H9 (cell line): ENCODE measurements at regions not wholly inside any gene's neighbourhood (a gene's known extent, or its start where the extent isn't known, plus 50 kb on each side); places are given as distances from the start of the nearest gene placed in this dataset.

ENCODE experiments used
- DNase-seq: peaks from one replicate; pipeline ENCODE4 v3.0.0-alpha.2; 2017
- H2AFZ ChIP-seq: one replicate; pipeline ENCODE4 v1.6.1; 2013; ENCODE audit warnings: mild to moderate bottlenecking, low read length, control low read depth, moderate library complexity
- H2AK5ac ChIP-seq: 2 replicates; pipeline ENCODE4 v1.6.1; 2013; ENCODE audit warnings: low read length, control low read depth, mixed read lengths; ENCODE audit not compliant: insufficient read length
- H2BK120ac ChIP-seq: one replicate; pipeline ENCODE4 v1.6.1; 2013; ENCODE audit warnings: low read depth, mild to moderate bottlenecking, low read length, control low read depth, inconsistent platforms; ENCODE audit not compliant: poor library complexity, severe bottlenecking
- H2BK12ac ChIP-seq: 2 replicates; pipeline ENCODE4 v1.6.1; 2013; ENCODE audit warnings: low read length, control low read depth, mixed read lengths, low read depth; ENCODE audit not compliant: insufficient read length
- H2BK15ac ChIP-seq: 2 replicates; pipeline ENCODE4 v1.6.1; 2013; ENCODE audit warnings: low read depth, low read length, control low read depth
- H2BK20ac ChIP-seq: one replicate; pipeline ENCODE4 v1.6.1; 2013; ENCODE audit warnings: low read depth, mild to moderate bottlenecking, low read length, control low read depth, inconsistent platforms; ENCODE audit not compliant: poor library complexity, severe bottlenecking
- H2BK5ac ChIP-seq: 2 replicates; pipeline ENCODE4 v1.6.1; 2013; ENCODE audit warnings: low read length, control low read depth, mixed read lengths; ENCODE audit not compliant: insufficient read length
- H3K14ac ChIP-seq: 2 replicates; pipeline ENCODE4 v1.6.1; 2013; ENCODE audit warnings: low read length, control low read depth; ENCODE audit not compliant: insufficient read depth
- H3K18ac ChIP-seq: 2 replicates; pipeline ENCODE4 v1.6.1; 2013; ENCODE audit warnings: low read depth, mild to moderate bottlenecking, mixed read lengths, low read length, control low read depth; ENCODE audit not compliant: insufficient read length
- H3K23ac ChIP-seq: 2 replicates; pipeline ENCODE4 v1.6.1; 2013; ENCODE audit warnings: low read length, control low read depth, mixed read lengths, low read depth; ENCODE audit not compliant: insufficient read length
- H3K23me2 ChIP-seq: 2 replicates; pipeline ENCODE4 v1.6.1; 2013; ENCODE audit warnings: low read depth, mild to moderate bottlenecking, mixed read lengths, low read length, control low read depth; ENCODE audit not compliant: insufficient read length, poor library complexity, severe bottlenecking
- H3K27ac ChIP-seq: 2 replicates; pipeline ENCODE4 v1.5.1; 2013; ENCODE audit warnings: low read length, control low read depth, mixed read lengths, low read depth; ENCODE audit not compliant: insufficient read length
- H3K27me3 ChIP-seq: 2 replicates; pipeline ENCODE4 v1.6.1; 2013; ENCODE audit warnings: low read length, control low read depth, inconsistent platforms; ENCODE audit not compliant: insufficient read depth
- H3K4ac ChIP-seq: 2 replicates; pipeline ENCODE4 v1.6.1; 2013; ENCODE audit warnings: low read depth, mild to moderate bottlenecking, control low read depth, inconsistent platforms, low read length, moderate library complexity
- H3K4me1 ChIP-seq: 2 replicates; pipeline ENCODE4 v1.6.1; 2013; ENCODE audit warnings: low read length, control low read depth, inconsistent platforms; ENCODE audit not compliant: insufficient read depth
- H3K4me2 ChIP-seq: 2 replicates; pipeline ENCODE4 v1.6.1; 2013; ENCODE audit warnings: low read length, control low read depth, mixed read lengths; ENCODE audit not compliant: insufficient read length, insufficient read depth
- H3K56ac ChIP-seq: 2 replicates; pipeline ENCODE4 v1.6.1; 2013; ENCODE audit warnings: low read depth, mild to moderate bottlenecking, mixed read lengths, low read length, control low read depth; ENCODE audit not compliant: insufficient read length
- H3K79me1 ChIP-seq: 2 replicates; pipeline ENCODE4 v1.6.1; 2013; ENCODE audit warnings: low read depth, mild to moderate bottlenecking, moderate library complexity, low read length, control low read depth, inconsistent platforms; ENCODE audit not compliant: insufficient read depth, poor library complexity, severe bottlenecking
- H3K79me2 ChIP-seq: 2 replicates; pipeline ENCODE4 v1.6.1; 2013; ENCODE audit warnings: low read length, control low read depth, inconsistent platforms; ENCODE audit not compliant: insufficient read depth
- H3K9ac ChIP-seq: 2 replicates; pipeline ENCODE4 v1.6.1; 2013; ENCODE audit warnings: low read length, control low read depth, mixed read lengths; ENCODE audit not compliant: insufficient read length; ENCODE audit errors: extremely low read depth
- H3K9me3 ChIP-seq: one replicate; pipeline ENCODE4 v1.6.1; 2013; ENCODE audit warnings: low read depth, low read length, inconsistent platforms; ENCODE audit not compliant: control insufficient read depth
- H3T11ph ChIP-seq: one replicate; pipeline ENCODE4 v1.6.1; 2013; ENCODE audit warnings: mild to moderate bottlenecking, low read length, control low read depth, inconsistent platforms
- H4K20me1 ChIP-seq: one replicate; pipeline ENCODE4 v1.6.1; 2013; ENCODE audit not compliant: control insufficient read depth, insufficient read length, insufficient read depth
- H4K5ac ChIP-seq: 2 replicates; pipeline ENCODE4 v1.6.1; 2013; ENCODE audit warnings: low read depth, mild to moderate bottlenecking, mixed read lengths, low read length, control low read depth; ENCODE audit not compliant: insufficient read length
- H4K8ac ChIP-seq: replicated peaks from 2 replicates; pipeline ENCODE4 v1.6.1; 2013; ENCODE audit warnings: low read length, control low read depth, mixed read lengths, low read depth; ENCODE audit not compliant: insufficient read length
- H4K91ac ChIP-seq: 2 replicates; pipeline ENCODE4 v1.6.1; 2013; ENCODE audit warnings: low read depth, mild to moderate bottlenecking, moderate library complexity, mixed read lengths, low read length, control low read depth; ENCODE audit not compliant: insufficient read length
- H3K27ac Mint-ChIP-seq, 3 experiments: 2 replicates in 2 of 3; 3 replicates in 1 of 3; pipeline ENCODE4 v1.8.0; 2020 to 2021; ENCODE audit warnings: mixed read lengths in 3 of 3, mild to moderate bottlenecking in 1 of 3, moderate library complexity in 1 of 3
- H3K27me3 Mint-ChIP-seq: 2 replicates; pipeline ENCODE4 v1.8.0; 2021; ENCODE audit warnings: low read depth, mild to moderate bottlenecking, moderate library complexity, mixed read lengths
- H3K36me3 Mint-ChIP-seq, 3 experiments: 2 replicates in 2 of 3; 3 replicates in 1 of 3; pipeline ENCODE4 v1.8.0; 2020 to 2021; ENCODE audit warnings: low read depth in 3 of 3, mixed read lengths in 3 of 3; ENCODE audit not compliant: insufficient read depth in 1 of 3
- H3K4me1 Mint-ChIP-seq, 2 experiments: 2 replicates each; pipeline ENCODE4 v1.8.0; 2020; ENCODE audit warnings: mixed read lengths in 2 of 2
- H3K4me3 Mint-ChIP-seq, 2 experiments: 2 replicates in 1 of 2; 3 replicates in 1 of 2; pipeline ENCODE4 v1.8.0; 2020 to 2021; ENCODE audit warnings: mild to moderate bottlenecking in 2 of 2, mixed read lengths in 2 of 2, moderate library complexity in 1 of 2
- H3K9me3 Mint-ChIP-seq, 2 experiments: 2 replicates in 1 of 2; 3 replicates in 1 of 2; pipeline ENCODE4 v1.8.0; 2020; ENCODE audit warnings: mild to moderate bottlenecking in 2 of 2, mixed read lengths in 2 of 2, moderate library complexity in 1 of 2
- CTCF ChIP-seq: fragments of 200-600 bp; sonication (generic); conservative IDR thresholded peaks from 3 replicates; pipeline ENCODE4 v1.8.0; 2021; ENCODE audit warnings: antibody characterized with exemption, mild to moderate bottlenecking
- WGBS: extraction: QIAGEN DNeasy Blood & Tissue Kit; methylation state at CpG from one replicate; pipeline ENCODE4 v1.1.7; 2013; ENCODE audit warnings: missing lambda C conversion rate, low lambda C conversion rate, mixed read lengths; ENCODE audit not compliant: insufficient read length; ENCODE audit errors: extremely low coverage; 5-methylcytosine and 5-hydroxymethylcytosine counted together

- Histone ChIP-seq H4K20me1 (no peaks in the 10 kb centered on the region), H4K91ac (no peak overlapping the region), H4K5ac (no peak overlapping the region), H2BK5ac (no peak overlapping the region), H4K8ac (no peak overlapping the region), H2BK15ac (no peak overlapping the region), H3K4me2 (no peak overlapping the region), H3K4ac (no peak overlapping the region), H3K79me2 (no peaks in the 10 kb centered on the region; the same call in 1 of the 2 replicates), H3K27me3 (no peaks in the 10 kb centered on the region), H3K27ac (no peak overlapping the region), H3K23me2 (no peaks in the 10 kb centered on the region), H3K56ac (no peak overlapping the region), H3K4me1 (peaks cover 3% of the 10 kb centered on the region; the same call in 1 of the 2 replicates), H3K9me3 (no peaks in the 10 kb centered on the region), H3K9ac (no peak overlapping the region), H2BK120ac (no peak overlapping the region), H3K23ac (no peak overlapping the region), H2AFZ (no peak overlapping the region), H2BK12ac (no peak overlapping the region), H3K14ac (no peak overlapping the region; the same call in 1 of the 2 replicates), H3T11ph (no peak overlapping the region), H2AK5ac (no peak overlapping the region), H3K79me1 (no peaks in the 10 kb centered on the region), H2BK20ac (no peak overlapping the region), H3K18ac (no peak overlapping the region)
- no peak overlapping the region for H3K27ac Mint-ChIP-seq
- no peak for TF ChIP-seq CTCF
- H3K36me3 Mint-ChIP-seq, result peaks cover 0 to 1% (median 0%) of the 10 kb centered on the region in 3 experiments; a peak in 1 of 7 replicates
- DNase-seq, result no peak
- H3K27me3 Mint-ChIP-seq, result peaks cover 5% of the 10 kb centered on the region; the same call in 1 of the 2 replicates
- no peak overlapping the region for H3K4me3 Mint-ChIP-seq
- H3K9me3 Mint-ChIP-seq, result no peaks in the 10 kb centered on the region
- no CpG with 5 or more reads among the region's 11 CpGs for WGBS
- H3K4me1 Mint-ChIP-seq, result peaks cover 39 to 42% of the 10 kb centered on the region in 2 experiments
These were observed 107.7 kb upstream of the FAM20C start for GRCh38 chr7:84633-85020.
